ENCODE measurements at regions not wholly inside any gene's neighbourhood (a gene's known extent, or its start where the extent isn't known, plus 50 kb on each side); places are given as distances from the start of the nearest gene placed in this dataset.
"Not testable (repeated sequence)": the region's sequence is repeated elsewhere in the genome, so short reads cannot be mapped to it uniquely, and the experiment has no call there.

DNA sequence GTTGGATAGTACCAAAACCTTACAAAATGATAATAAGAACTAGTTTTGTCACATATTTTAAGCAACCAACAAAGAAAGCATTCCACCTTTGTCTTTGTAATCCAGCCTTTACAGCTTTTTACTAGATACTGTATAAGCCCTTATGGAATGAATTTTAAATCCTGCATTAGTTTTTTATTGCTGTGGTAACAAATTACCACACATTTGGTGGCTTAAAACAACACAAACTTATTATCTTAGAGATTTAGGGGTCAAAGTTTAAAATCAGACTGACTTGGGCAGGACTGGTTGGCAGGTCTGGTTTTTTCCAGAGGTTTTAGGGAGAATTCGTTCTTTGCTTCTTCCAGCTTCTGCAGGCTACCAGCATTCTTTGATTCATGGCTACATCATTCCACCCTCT, 108.5 kb upstream of the NLGN1 start:
- no peaks in the 10 kb centered on the region for H3K36me3 ChIP-seq (ENCODE audit: control insufficient read depth in 2 of 2, extremely low read depth in 1 of 2, insufficient read depth in 2 of 2, low read length in 2 of 2)
- FAIRE-seq (no peak), DNase-seq (ENCODE audit: low read depth, low spot score) (no peak)
- H3K27me3 ChIP-seq (ENCODE audit: control insufficient read depth, extremely low read depth, insufficient read depth, low read length), result no peaks in the 10 kb centered on the region
- H3K4me3 ChIP-seq (ENCODE audit: control insufficient read depth in 2 of 3, extremely low read depth in 1 of 3, insufficient read depth in 2 of 3, low read depth in 1 of 3, low read length in 3 of 3), result no peak overlapping the region
- no peak overlapping the region for H3K9ac ChIP-seq (ENCODE audit: control insufficient read depth, extremely low read depth, insufficient read depth, low read length)
- H3K4me2 ChIP-seq (ENCODE audit: control insufficient read depth, extremely low read depth, insufficient read depth, low read depth, low read length), result no peak overlapping the region
- no peaks in the 10 kb centered on the region for H3K4me1 ChIP-seq (ENCODE audit: control insufficient read depth, extremely low read depth, insufficient read depth, low read length)
- H3K9me3 ChIP-seq (ENCODE audit: control insufficient read depth, low read depth, low read length), result no peaks in the 10 kb centered on the region
- dilution Hi-C loops (cut with MboI; ENCODE audit: extremely low pct_ligation_motif_present, low sequenced_read_pairs), result no loop called here
- H3K9me1 ChIP-seq (ENCODE audit: control insufficient read depth, extremely low read depth, insufficient read depth, low read length), result no peaks in the 10 kb centered on the region
- H3K27ac ChIP-seq (ENCODE audit: control insufficient read depth, insufficient read depth, low read length), result no peak overlapping the region
- TF ChIP-seq, protein P1, sequence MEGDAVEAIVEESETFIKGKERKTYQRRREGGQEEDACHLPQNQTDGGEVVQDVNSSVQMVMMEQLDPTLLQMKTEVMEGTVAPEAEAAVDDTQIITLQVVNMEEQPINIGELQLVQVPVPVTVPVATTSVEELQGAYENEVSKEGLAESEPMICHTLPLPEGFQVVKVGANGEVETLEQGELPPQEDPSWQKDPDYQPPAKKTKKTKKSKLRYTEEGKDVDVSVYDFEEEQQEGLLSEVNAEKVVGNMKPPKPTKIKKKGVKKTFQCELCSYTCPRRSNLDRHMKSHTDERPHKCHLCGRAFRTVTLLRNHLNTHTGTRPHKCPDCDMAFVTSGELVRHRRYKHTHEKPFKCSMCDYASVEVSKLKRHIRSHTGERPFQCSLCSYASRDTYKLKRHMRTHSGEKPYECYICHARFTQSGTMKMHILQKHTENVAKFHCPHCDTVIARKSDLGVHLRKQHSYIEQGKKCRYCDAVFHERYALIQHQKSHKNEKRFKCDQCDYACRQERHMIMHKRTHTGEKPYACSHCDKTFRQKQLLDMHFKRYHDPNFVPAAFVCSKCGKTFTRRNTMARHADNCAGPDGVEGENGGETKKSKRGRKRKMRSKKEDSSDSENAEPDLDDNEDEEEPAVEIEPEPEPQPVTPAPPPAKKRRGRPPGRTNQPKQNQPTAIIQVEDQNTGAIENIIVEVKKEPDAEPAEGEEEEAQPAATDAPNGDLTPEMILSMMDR (optimal IDR thresholded peaks at IDR 0.05 in 1 of 3, IDR thresholded peaks at IDR 0.05 in 1 of 3, conservative IDR thresholded peaks at IDR 0.05 in 1 of 3; ENCODE audit: extremely low read depth in 1 of 3, insufficient read depth in 2 of 3, low read length in 3 of 3), result no peak
- TF ChIP-seq EZH2 (IDR thresholded peaks at IDR 0.05; ENCODE audit: low read length), result no peak
- no peak overlapping the region for H2AFZ ChIP-seq (ENCODE audit: control insufficient read depth, low read length)
- H4K20me1 ChIP-seq (ENCODE audit: control insufficient read depth, extremely low read depth, insufficient read depth, low read length), result no peaks in the 10 kb centered on the region
- H3K79me2 ChIP-seq (ENCODE audit: control insufficient read depth, insufficient read depth, low read length), result no peaks in the 10 kb centered on the region

DNA sequence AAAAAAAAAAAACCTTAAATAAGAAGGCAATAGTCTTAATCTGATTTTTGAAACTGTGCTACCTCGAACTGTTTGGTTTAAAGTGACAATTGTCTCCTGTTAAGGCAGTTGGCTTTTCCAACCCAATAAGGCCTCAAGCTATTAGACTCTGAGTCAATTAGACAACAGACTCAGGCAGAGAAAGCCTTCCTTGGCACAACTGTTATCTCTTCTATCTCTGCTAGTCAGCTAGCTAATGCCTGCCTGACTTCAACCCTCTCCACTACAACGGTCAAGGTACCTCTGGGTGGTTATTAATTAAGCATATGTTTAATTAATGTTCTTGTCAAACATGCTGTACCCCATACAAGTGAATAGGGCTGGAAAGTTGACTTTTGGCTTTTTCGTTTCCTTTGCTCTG, 110.2 kb upstream of the NLGN1 start:
- no peak for TF ChIP-seq EZH2 (IDR thresholded peaks at IDR 0.05; ENCODE audit: low read length)
- TF ChIP-seq, protein P1 (optimal IDR thresholded peaks at IDR 0.05 in 1 of 3, IDR thresholded peaks at IDR 0.05 in 1 of 3, conservative IDR thresholded peaks at IDR 0.05 in 1 of 3; ENCODE audit: extremely low read depth in 1 of 3, insufficient read depth in 2 of 3, low read length in 3 of 3), result no peak
- no peak overlapping the region for H2AFZ ChIP-seq (ENCODE audit: control insufficient read depth, low read length)
- no peaks in the 10 kb centered on the region for H3K79me2 ChIP-seq (ENCODE audit: control insufficient read depth, insufficient read depth, low read length)
- H3K9ac ChIP-seq (ENCODE audit: control insufficient read depth, extremely low read depth, insufficient read depth, low read length), result no peak overlapping the region
- H3K27me3 ChIP-seq (ENCODE audit: control insufficient read depth, extremely low read depth, insufficient read depth, low read length), result no peaks in the 10 kb centered on the region
- no peaks in the 10 kb centered on the region for H3K9me1 ChIP-seq (ENCODE audit: control insufficient read depth, extremely low read depth, insufficient read depth, low read length)
- no peaks in the 10 kb centered on the region for H4K20me1 ChIP-seq (ENCODE audit: control insufficient read depth, extremely low read depth, insufficient read depth, low read length)
- DNase-seq (ENCODE audit: low read depth, low spot score) (no peak), FAIRE-seq (no peak)
- no peak overlapping the region for H3K4me2 ChIP-seq (ENCODE audit: control insufficient read depth, extremely low read depth, insufficient read depth, low read depth, low read length)
- H3K9me3 ChIP-seq (ENCODE audit: control insufficient read depth, low read depth, low read length), result no peaks in the 10 kb centered on the region
- no peak overlapping the region for H3K27ac ChIP-seq (ENCODE audit: control insufficient read depth, insufficient read depth, low read length)
- no peaks in the 10 kb centered on the region for H3K36me3 ChIP-seq (ENCODE audit: control insufficient read depth in 2 of 2, extremely low read depth in 1 of 2, insufficient read depth in 2 of 2, low read length in 2 of 2)
- no peak overlapping the region for H3K4me3 ChIP-seq (ENCODE audit: control insufficient read depth in 2 of 3, extremely low read depth in 1 of 3, insufficient read depth in 2 of 3, low read depth in 1 of 3, low read length in 3 of 3)
- dilution Hi-C loops (cut with MboI; ENCODE audit: extremely low pct_ligation_motif_present, low sequenced_read_pairs), result no loop called here
- H3K4me1 ChIP-seq (ENCODE audit: control insufficient read depth, extremely low read depth, insufficient read depth, low read length), result no peaks in the 10 kb centered on the region

DNA sequence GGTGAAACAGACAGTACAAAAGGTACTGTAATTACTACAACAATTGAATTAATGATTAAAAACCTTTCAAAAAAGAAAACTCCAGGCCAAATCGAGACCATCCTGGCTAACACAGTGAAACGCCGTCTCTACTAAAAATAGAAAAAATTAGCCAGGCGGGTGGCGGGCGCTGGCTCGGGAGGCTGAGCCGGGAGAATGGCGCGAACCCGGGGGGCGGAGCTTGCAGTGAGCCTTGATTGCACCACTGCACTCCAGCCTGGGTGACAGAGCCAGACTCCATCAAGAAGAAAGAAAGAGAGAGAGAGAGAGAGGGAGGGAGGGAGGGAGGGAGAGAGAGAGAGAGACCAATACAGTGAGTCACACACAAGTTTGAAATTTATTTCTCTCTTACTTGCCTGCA, 111.0 kb upstream of the NLGN1 start:
- H3K4me3 ChIP-seq (ENCODE audit: control insufficient read depth in 2 of 3, extremely low read depth in 1 of 3, insufficient read depth in 2 of 3, low read depth in 1 of 3, low read length in 3 of 3); FAIRE-seq; H3K27ac ChIP-seq (ENCODE audit: control insufficient read depth, insufficient read depth, low read length); H3K79me2 ChIP-seq (ENCODE audit: control insufficient read depth, insufficient read depth, low read length); H2AFZ ChIP-seq (ENCODE audit: control insufficient read depth, low read length); H4K20me1 ChIP-seq (ENCODE audit: control insufficient read depth, extremely low read depth, insufficient read depth, low read length); H3K9ac ChIP-seq (ENCODE audit: control insufficient read depth, extremely low read depth, insufficient read depth, low read length); H3K36me3 ChIP-seq (ENCODE audit: control insufficient read depth in 2 of 2, extremely low read depth in 1 of 2, insufficient read depth in 2 of 2, low read length in 2 of 2); dilution Hi-C loops (cut with MboI; ENCODE audit: extremely low pct_ligation_motif_present, low sequenced_read_pairs); H3K27me3 ChIP-seq (ENCODE audit: control insufficient read depth, extremely low read depth, insufficient read depth, low read length); H3K9me3 ChIP-seq (ENCODE audit: control insufficient read depth, low read depth, low read length); H3K4me1 ChIP-seq (ENCODE audit: control insufficient read depth, extremely low read depth, insufficient read depth, low read length); H3K9me1 ChIP-seq (ENCODE audit: control insufficient read depth, extremely low read depth, insufficient read depth, low read length); DNase-seq (ENCODE audit: low read depth, low spot score); H3K4me2 ChIP-seq (ENCODE audit: control insufficient read depth, extremely low read depth, insufficient read depth, low read depth, low read length): not testable (repeated sequence)
